G401 (cell line): ENCODE measurements at regions not wholly inside any gene's neighbourhood (a gene's known extent, or its start where the extent isn't known, plus 50 kb on each side); places are given as distances from the start of the nearest gene placed in this dataset.
"Not testable (repeated sequence)": the region's sequence is repeated elsewhere in the genome, so short reads cannot be mapped to it uniquely, and the experiment has no call there.

Experiments used
- DNase-seq: peaks from one replicate; pipeline ENCODE4 v3.0.0-alpha.2; 2015; ENCODE audit warnings: low spot score
- in situ Hi-C: cut with HindIII; loops from 2 replicates; pipeline ENCODE4 v1.10.0; 2016; ENCODE audit warnings: low sequenced_read_pairs, mixed read lengths

DNA sequence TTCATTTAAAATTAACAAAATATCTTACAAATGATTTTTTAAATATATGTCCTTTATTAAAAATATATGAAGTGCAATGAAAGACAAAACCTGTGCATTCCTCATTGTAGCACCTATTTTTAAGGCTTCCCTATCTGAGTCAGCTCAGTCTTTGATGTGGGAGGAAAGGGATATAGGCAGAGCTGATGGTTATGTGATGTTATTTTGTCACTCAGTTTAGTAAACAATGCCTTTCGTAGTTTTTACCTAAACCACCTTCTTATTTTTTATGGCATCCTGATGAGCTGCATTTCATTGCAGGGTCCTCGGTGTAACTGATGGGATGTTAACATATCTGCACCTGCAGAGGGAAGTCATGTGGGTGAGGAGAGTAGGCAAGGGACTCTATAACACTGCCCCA lies 58.9 kb upstream of the FRMD6 start:
- in situ Hi-C loops, result no loop called here
- DNase-seq, result no peak

DNA sequence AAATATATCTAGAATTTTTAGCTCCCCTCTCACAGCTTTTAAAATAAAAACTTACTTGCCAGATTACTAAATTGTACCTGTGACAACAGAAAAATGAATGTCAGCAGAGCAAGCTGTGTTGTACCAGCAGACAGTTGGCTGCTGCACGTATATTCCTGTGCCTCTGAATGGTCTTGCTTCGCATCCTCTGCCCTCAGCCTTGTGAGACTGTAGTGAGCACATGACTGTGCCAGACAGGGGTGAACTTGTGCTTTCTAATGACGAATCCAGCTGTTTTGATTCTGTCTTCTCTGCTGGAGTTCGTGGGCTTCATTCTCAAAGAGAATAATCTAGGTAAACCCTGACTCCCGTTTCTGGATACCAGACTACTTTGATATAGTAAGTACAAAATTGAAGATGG lies 58.3 kb upstream of the FRMD6 start:
- in situ Hi-C loops, result no loop called here
- DNase-seq, result no peak

DNA sequence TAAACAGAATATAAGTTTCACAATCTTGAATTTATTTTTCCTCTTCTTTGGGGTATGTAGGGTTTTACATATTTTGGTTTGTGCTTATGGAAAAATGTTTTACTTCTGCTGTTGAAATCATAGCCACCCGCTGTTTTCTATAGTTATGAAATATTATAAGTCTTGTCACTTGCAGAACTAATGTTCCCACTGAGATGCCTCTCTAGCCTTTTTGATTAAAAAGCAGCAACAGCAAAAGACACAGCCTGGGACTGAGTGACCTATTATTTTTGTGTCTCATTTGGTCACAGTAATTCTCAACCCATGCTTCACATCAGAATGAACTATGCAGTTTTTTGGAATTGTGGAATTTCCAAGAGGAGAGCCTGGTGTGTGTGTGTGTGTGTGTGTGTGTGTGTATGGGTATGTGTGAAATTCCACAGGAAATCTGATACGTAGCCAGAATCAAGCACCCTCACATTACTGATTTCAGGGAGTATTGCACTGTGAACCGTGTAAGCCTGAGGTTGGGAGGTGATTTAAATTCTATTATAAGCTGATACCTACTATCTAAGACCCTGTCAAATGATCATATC lies 55.7 kb upstream of the FRMD6 start:
- no peak for DNase-seq
- in situ Hi-C loops, result no loop called here

DNA sequence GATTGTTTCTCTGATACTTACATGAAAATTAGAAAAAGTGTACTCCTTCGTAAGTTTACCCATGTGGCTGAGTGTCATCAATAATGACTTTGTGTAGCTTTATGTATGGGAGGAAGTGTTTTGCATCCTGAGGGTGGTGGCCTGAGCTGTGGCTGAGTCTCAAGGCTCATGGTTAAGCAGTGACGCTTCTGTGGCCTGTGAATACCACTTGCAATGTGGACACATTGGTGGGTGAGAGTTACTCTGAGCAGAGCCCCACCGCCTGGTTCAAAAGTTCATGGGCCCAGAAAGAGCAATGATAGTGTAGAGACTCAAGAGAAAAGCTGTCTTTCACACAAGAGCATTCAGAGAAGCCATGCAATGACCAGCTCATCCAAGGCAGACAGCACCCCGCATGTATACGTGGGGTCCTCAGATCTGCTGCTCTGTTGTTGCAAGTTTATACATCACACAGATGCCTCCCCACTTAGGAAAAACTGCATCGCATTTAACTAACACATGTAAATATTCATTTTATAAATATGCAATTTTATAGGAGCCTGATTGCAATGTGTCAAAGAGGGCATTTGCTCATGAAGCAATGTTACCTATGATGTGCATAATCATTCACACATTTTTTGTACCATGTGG lies 55.1 kb upstream of the FRMD6 start:
- in situ Hi-C loops, result no loop called here
- no peak for DNase-seq

DNA sequence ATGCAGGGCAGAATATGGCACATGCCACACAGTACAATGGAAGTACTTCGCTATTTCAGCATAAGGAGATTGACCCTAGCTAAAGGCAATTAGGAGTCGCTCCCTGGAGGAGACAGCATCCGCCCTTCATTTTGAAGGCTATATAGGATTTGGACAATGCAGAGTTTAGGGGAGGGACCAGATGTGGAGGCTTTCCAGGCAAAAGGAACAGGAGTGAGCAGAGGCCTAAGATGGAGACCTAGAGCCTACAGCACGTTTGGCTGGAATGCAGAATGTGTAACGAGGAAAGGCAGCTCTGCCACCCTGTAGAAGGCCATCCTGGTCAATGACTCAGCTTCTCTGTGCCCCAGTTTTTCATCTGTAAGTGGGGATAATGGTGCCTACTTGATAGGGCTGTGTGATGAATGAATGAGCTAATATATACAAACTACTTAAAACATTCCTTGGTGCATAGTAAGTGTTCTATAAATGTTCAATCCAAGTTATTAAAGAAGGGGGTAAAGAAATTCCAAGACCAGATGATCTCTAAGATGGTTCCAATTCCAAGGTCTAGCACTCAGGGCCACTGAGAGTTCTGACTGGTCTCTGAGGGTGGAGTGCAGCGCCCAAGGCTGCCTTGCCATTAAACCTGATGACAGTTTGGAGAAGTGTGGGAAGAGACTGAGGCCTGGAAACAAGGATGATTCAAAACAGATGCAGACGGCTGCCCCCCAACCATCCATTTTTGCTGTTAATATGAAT lies 54.3 kb upstream of the FRMD6 start:
- DNase-seq, result no peak
- in situ Hi-C loops, result no loop called here

DNA sequence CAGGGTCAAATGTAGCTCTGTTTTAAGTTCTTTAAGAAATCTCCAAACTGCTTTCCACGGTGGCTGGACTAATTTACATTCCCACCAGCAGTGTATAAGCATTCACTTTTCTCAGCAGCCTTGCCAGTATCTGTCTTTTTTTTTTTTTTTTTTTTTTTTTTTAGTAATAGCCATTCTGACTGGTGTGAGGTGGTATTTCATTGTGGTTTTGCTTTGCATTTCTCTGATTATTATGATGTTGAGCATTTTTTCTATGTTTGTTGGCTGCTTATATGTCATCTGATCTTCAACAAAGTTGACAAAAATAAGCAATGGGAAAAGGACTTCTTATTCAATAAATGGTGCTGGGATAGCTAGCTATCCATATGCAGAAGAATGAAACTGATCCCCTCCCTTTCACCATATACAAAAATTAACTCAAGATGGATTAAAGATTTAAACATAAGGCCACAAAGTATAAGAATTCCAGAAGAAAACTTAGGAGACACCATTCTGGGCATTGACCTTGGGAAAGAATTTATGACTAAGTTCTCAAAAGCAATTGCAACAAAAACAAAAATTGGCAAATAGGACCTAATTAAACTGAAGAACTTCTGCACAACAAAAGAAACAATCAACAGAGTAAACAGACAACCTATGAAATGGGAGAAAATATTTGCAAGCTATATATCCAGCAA lies 52.6 kb upstream of the FRMD6 start:
- DNase-seq, in situ Hi-C loops: not testable (repeated sequence)

DNA sequence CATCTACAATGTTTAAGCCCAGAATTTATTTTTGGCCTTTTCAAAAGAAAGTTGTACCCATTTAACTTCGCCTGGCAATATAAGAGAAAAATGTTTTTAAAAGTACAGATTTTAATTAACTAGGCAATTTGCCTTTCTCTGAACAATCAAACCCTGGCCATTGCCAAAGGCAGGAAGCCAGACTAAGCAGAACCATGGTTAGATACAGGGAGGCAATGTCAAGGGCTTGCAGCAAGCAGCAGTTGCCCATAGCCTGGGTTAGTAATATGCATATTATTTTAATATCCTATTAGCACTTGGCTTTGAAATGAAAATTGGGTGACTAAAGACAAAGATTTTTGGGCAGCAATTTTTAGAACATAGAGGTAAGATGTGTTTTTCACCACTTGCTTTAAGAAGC lies 51.1 kb upstream of the FRMD6 start:
- DNase-seq, result no peak
- in situ Hi-C loops, result no loop called here
